ENCODE measurements at regions not wholly inside any gene's neighbourhood (a gene's known extent, or its start where the extent isn't known, plus 50 kb on each side); places are given as distances from the start of the nearest gene placed in this dataset.

DNA sequence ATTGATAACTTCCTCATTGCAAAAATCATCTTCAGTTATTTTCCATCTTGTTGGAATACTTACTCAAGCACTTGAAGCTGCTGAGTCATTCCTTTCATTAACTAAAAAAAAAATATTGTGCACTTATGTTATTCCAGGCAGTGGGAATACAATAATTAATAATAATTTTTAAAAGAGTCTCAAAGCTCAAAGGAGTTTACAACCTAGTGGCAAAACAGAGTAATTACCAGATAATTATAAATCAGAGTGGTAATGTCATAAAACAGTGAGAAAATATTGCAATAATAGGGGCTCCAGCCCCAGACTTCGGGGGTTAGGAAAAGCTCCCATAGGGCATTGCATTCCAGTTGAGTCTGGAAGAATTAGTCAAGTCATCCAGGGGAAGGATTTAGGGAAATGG is 79.6 kb downstream of the DDX53 start:
- DNase-seq (ENCODE audit: low spot score) = no peak
- no TSS peak for BruUV-seq (replicated peaks)
- intact Hi-C loops (cut with micrococcal nuclease; ENCODE audit: unreplicated experiment) = no loop called here
- Histone ChIP-seq H3K4me3 (ENCODE audit: low read depth, low read length, poor library complexity, severe bottlenecking) (no peak overlapping the region), H3K36me3 (ENCODE audit: insufficient read depth, low read length, poor library complexity, severe bottlenecking) (no peaks in the 10 kb centered on the region), H3K27ac (ENCODE audit: low read depth, low read length, poor library complexity, severe bottlenecking) (no peak overlapping the region), H3K27me3 (replicated peaks; ENCODE audit: insufficient read depth, low read depth, low read length, poor library complexity) (no peaks in the 10 kb centered on the region), H3K9me3 (ENCODE audit: low read depth, low read length, poor library complexity, severe bottlenecking) (peaks cover under 1% of the 10 kb centered on the region), H3K4me1 (ENCODE audit: insufficient read depth, low read length, poor library complexity, severe bottlenecking) (no peaks in the 10 kb centered on the region)
- CTCF ChIA-PET = no interaction called here
- TF ChIP-seq, protein P1, sequence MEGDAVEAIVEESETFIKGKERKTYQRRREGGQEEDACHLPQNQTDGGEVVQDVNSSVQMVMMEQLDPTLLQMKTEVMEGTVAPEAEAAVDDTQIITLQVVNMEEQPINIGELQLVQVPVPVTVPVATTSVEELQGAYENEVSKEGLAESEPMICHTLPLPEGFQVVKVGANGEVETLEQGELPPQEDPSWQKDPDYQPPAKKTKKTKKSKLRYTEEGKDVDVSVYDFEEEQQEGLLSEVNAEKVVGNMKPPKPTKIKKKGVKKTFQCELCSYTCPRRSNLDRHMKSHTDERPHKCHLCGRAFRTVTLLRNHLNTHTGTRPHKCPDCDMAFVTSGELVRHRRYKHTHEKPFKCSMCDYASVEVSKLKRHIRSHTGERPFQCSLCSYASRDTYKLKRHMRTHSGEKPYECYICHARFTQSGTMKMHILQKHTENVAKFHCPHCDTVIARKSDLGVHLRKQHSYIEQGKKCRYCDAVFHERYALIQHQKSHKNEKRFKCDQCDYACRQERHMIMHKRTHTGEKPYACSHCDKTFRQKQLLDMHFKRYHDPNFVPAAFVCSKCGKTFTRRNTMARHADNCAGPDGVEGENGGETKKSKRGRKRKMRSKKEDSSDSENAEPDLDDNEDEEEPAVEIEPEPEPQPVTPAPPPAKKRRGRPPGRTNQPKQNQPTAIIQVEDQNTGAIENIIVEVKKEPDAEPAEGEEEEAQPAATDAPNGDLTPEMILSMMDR (conservative IDR thresholded peaks at IDR 0.05; ENCODE audit: low read depth, low read length) = no peak
- no peak for TF ChIP-seq EZH2 (IDR thresholded peaks at IDR 0.05; ENCODE audit: borderline replicate concordance, low read depth, low read length, poor library complexity, severe bottlenecking)
- POLR2A ChIA-PET (ENCODE audit: low non-redundant PET) = no interaction called here

DNA sequence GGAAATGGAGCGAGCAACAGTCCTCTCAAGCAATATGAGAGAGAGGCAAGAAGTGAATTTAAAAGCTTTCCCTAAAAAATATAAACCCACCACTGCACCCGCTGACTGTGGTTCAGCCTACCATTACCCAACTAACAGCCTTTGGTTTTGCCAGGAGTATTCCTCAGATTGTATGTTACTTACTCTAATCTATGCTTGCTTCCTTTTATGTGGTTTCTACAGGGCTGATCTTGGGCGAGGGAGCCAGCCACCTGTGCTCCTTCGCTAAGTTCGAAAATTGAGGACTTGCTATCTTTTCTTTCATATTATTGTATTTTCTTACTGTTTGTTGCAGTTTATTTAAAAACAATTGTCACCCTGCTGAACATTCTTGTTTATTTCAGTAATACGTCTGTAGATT is 101.1 kb downstream of the DDX53 start:
- H3K27ac ChIP-seq (ENCODE audit: low read depth, low read length, poor library complexity, severe bottlenecking) = no peak overlapping the region
- no peaks in the 10 kb centered on the region for H3K9me3 ChIP-seq (ENCODE audit: low read depth, low read length, poor library complexity, severe bottlenecking)
- TF ChIP-seq, protein P1 (conservative IDR thresholded peaks at IDR 0.05; ENCODE audit: low read depth, low read length) = no peak
- TF ChIP-seq EZH2 (IDR thresholded peaks at IDR 0.05; ENCODE audit: borderline replicate concordance, low read depth, low read length, poor library complexity, severe bottlenecking) = no peak
- H3K36me3 ChIP-seq (ENCODE audit: insufficient read depth, low read length, poor library complexity, severe bottlenecking) = no peaks in the 10 kb centered on the region
- intact Hi-C loops (cut with micrococcal nuclease; ENCODE audit: unreplicated experiment) = no loop called here
- DNase-seq (ENCODE audit: low spot score) = no peak
- H3K27me3 ChIP-seq (replicated peaks; ENCODE audit: insufficient read depth, low read depth, low read length, poor library complexity) = no peaks in the 10 kb centered on the region
- no TSS peak for BruUV-seq (replicated peaks)
- POLR2A ChIA-PET (ENCODE audit: low non-redundant PET) = no interaction called here
- H3K4me1 ChIP-seq (ENCODE audit: insufficient read depth, low read length, poor library complexity, severe bottlenecking) = no peaks in the 10 kb centered on the region
- no peak overlapping the region for H3K4me3 ChIP-seq (ENCODE audit: low read depth, low read length, poor library complexity, severe bottlenecking)
- CTCF ChIA-PET = no interaction called here

DNA sequence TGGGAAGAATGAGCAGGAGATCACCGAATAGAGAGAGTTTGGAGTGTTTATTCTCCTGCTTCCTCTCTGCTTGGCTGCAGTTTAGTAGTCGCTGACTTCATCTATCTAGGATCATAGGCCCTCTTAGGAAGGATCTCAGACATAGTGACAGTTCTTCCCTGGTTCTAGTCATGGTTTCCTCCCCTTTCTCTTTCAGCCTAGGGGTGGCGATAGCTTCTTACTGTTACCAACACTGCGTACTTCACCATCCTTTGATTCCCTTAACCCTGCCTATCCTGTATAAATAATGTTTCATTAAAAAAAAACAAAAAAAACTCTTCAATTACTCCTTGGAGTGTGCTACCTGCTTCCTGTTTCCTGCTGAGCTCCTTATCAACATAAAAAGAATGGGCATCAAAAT is 103.8 kb downstream of the DDX53 start:
- POLR2A ChIA-PET (ENCODE audit: low non-redundant PET) = no interaction called here
- Histone ChIP-seq H3K27ac (ENCODE audit: low read depth, low read length, poor library complexity, severe bottlenecking) (no peak overlapping the region), H3K27me3 (replicated peaks; ENCODE audit: insufficient read depth, low read depth, low read length, poor library complexity) (no peaks in the 10 kb centered on the region), H3K4me1 (ENCODE audit: insufficient read depth, low read length, poor library complexity, severe bottlenecking) (no peaks in the 10 kb centered on the region), H3K36me3 (ENCODE audit: insufficient read depth, low read length, poor library complexity, severe bottlenecking) (no peaks in the 10 kb centered on the region), H3K9me3 (ENCODE audit: low read depth, low read length, poor library complexity, severe bottlenecking) (no peaks in the 10 kb centered on the region), H3K4me3 (ENCODE audit: low read depth, low read length, poor library complexity, severe bottlenecking) (no peak overlapping the region)
- CTCF ChIA-PET = no interaction called here
- TF ChIP-seq EZH2 (IDR thresholded peaks at IDR 0.05; ENCODE audit: borderline replicate concordance, low read depth, low read length, poor library complexity, severe bottlenecking) = no peak
- TF ChIP-seq, protein P1 (conservative IDR thresholded peaks at IDR 0.05; ENCODE audit: low read depth, low read length) = peak; percentile 15; the same call in 1 of the 2 replicates
- peak; percentile 4 for DNase-seq (ENCODE audit: low spot score)
- no TSS peak for BruUV-seq (replicated peaks)
- intact Hi-C loops (cut with micrococcal nuclease; ENCODE audit: unreplicated experiment) = no loop called here
